Endothelial cell of umbilical vein (primary cell): ENCODE measurements at regions not wholly inside any gene's neighbourhood (a gene's known extent, or its start where the extent isn't known, plus 50 kb on each side); places are given as distances from the start of the nearest gene placed in this dataset.

Source experiments
- BruUV-seq: library from RNA; stranded (reverse); fragments of 400-500 nt; replicated peaks from 2 replicates; lab custom pipeline; 2021; lab: Mats Ljungman, UMichigan
- CTCF ChIA-PET: fragments of 300-600, 350-600 bp; sonication (Branson Sonifier 250); formaldehyde crosslinking; loops from one replicate; lab custom pipeline; 2021; ENCODE audit warnings: antibody characterized with exemption, inconsistent platforms; lab: Charles Lee
- POLR2A ChIA-PET: fragments of 300-600, 350-600 bp; sonication (Branson Sonifier 250); formaldehyde crosslinking; loops from one replicate; lab custom pipeline; 2021; ENCODE audit warnings: antibody characterized with exemption, inconsistent platforms; lab: Charles Lee
- DNase-seq: peaks from one replicate; pipeline ENCODE4 v3.0.0-alpha.2; 2011; ENCODE audit warnings: low read depth, low spot score
- FAIRE-seq: peaks from 2 replicates; lab custom pipeline; 2011; peaks lifted over from hg19 to GRCh38; lab: Jason Lieb, UNC
- H2AFZ ChIP-seq: 2 replicates; pipeline ENCODE4 v1.6.0; 2012; ENCODE audit warnings: low read depth, low read length, control low read depth, inconsistent platforms
- H3K27ac ChIP-seq: 2 replicates; pipeline ENCODE4 v1.5.1; 2011; ENCODE audit warnings: low read depth, mild to moderate bottlenecking, control low read depth, low read length, moderate library complexity; ENCODE audit not compliant: insufficient read depth
- H3K27me3 ChIP-seq, 2 experiments: 2 replicates each; pipeline versions ENCODE4 v1.6.0 to v1.6.1; 2011; ENCODE audit warnings: low read length in 2 of 2, mixed read lengths in 1 of 2; ENCODE audit not compliant: control insufficient read depth in 2 of 2, insufficient read depth in 2 of 2
- H3K36me3 ChIP-seq, 2 experiments: 2 replicates in 1 of 2; 3 replicates in 1 of 2; pipeline ENCODE4 v1.5.1; 2011; ENCODE audit warnings: low read length in 2 of 2, mild to moderate bottlenecking in 1 of 2, moderate library complexity in 1 of 2; ENCODE audit not compliant: control insufficient read depth in 2 of 2, insufficient read depth in 2 of 2; ENCODE audit errors: extremely low read depth in 1 of 2
- H3K4me1 ChIP-seq: 3 replicates; pipeline ENCODE4 v1.5.1; 2011; ENCODE audit warnings: mild to moderate bottlenecking, low read length; ENCODE audit not compliant: control insufficient read depth, insufficient read depth; ENCODE audit errors: extremely low read depth
- H3K4me2 ChIP-seq: 2 replicates; pipeline ENCODE4 v1.6.1; 2011; ENCODE audit warnings: low read length, control low read depth, mixed read lengths; ENCODE audit not compliant: insufficient read depth
- H3K4me3 ChIP-seq, 3 experiments: fragments of 200-600 bp in 1 of 3; sonication (generic), shearing (Covaris generic) in 1 of 3; replicated peaks in 1 of 3; 2 replicates each; pipeline ENCODE4 v1.5.1; 2011 to 2016; ENCODE audit warnings: control low read depth in 3 of 3, low read length in 3 of 3, mild to moderate bottlenecking in 2 of 3, inconsistent platforms in 1 of 3, low read depth in 1 of 3, moderate library complexity in 1 of 3; ENCODE audit not compliant: insufficient read depth in 1 of 3
- H3K79me2 ChIP-seq: 2 replicates; pipeline ENCODE4 v1.6.0; 2012; ENCODE audit warnings: low read length, inconsistent platforms; ENCODE audit not compliant: control insufficient read depth, insufficient read depth
- H3K9ac ChIP-seq: replicated peaks from 2 replicates; pipeline ENCODE3; 2011; ENCODE audit warnings: low read length, control low read depth; ENCODE audit not compliant: insufficient read depth; ENCODE audit errors: extremely low read depth
- H3K9me1 ChIP-seq: replicated peaks from 3 replicates; pipeline ENCODE4 v1.6.0; 2011; ENCODE audit warnings: mild to moderate bottlenecking, low read length; ENCODE audit not compliant: control insufficient read depth, insufficient read depth; ENCODE audit errors: extremely low read depth
- H3K9me3 ChIP-seq: replicated peaks from 2 replicates; pipeline ENCODE4 v1.5.1; 2012; ENCODE audit warnings: low read length, inconsistent platforms; ENCODE audit not compliant: control insufficient read depth, insufficient read depth
- H4K20me1 ChIP-seq: replicated peaks from 2 replicates; pipeline ENCODE3; 2011; ENCODE audit warnings: mild to moderate bottlenecking, low read length; ENCODE audit not compliant: control insufficient read depth, insufficient read depth; ENCODE audit errors: extremely low read depth
- CTCF ChIP-seq, 2 donors: IDR thresholded peaks; 1 replicate in 1 of 2; 2 replicates in 1 of 2; pipeline ENCODE4 v1.5.1; 2011; ENCODE audit warnings: low read length in 2 of 2, mild to moderate bottlenecking in 2 of 2, moderate library complexity in 2 of 2, control low read depth in 1 of 2, inconsistent platforms in 1 of 2, low read depth in 1 of 2; ENCODE audit not compliant: insufficient read depth in 1 of 2; ENCODE audit errors: extremely low read depth in 1 of 2
- EZH2 ChIP-seq: IDR thresholded peaks from 2 replicates; pipeline ENCODE4 v1.6.1; 2012; ENCODE audit warnings: borderline replicate concordance, low read depth, mild to moderate bottlenecking, moderate library complexity, low read length, inconsistent platforms; ENCODE audit not compliant: severe bottlenecking
- FOS ChIP-seq: IDR thresholded peaks from 2 replicates; pipeline ENCODE4 v1.6.1; 2011; ENCODE audit warnings: mild to moderate bottlenecking, low read length, moderate library complexity, borderline replicate concordance; ENCODE audit not compliant: insufficient read depth
- GATA2 ChIP-seq: IDR thresholded peaks from 2 replicates; pipeline ENCODE4 v1.7.0; 2011; ENCODE audit warnings: low read depth, mild to moderate bottlenecking, moderate library complexity, mixed read lengths, low read length; ENCODE audit not compliant: insufficient read length, insufficient read depth
- JUN ChIP-seq: IDR thresholded peaks from 2 replicates; pipeline ENCODE4 v1.6.1; 2011; ENCODE audit warnings: borderline replicate concordance, low read depth; ENCODE audit not compliant: insufficient read length, insufficient read depth
- MAX ChIP-seq: IDR thresholded peaks from 2 replicates; pipeline ENCODE4 v1.6.1; 2011; ENCODE audit not compliant: insufficient read depth, insufficient read length
- MYC ChIP-seq: IDR thresholded peaks from one replicate; pipeline ENCODE4 v1.6.1; 2011; ENCODE audit warnings: mild to moderate bottlenecking, low read depth, low read length
- POLR2A ChIP-seq: IDR thresholded peaks from 2 replicates; pipeline ENCODE4 v1.6.1; 2012; ENCODE audit warnings: low read depth, mild to moderate bottlenecking, control low read depth, low read length
- POLR2AphosphoS5 ChIP-seq: IDR thresholded peaks from 2 replicates; pipeline ENCODE4 v1.6.1; 2012; ENCODE audit warnings: low read depth, mild to moderate bottlenecking, control low read depth, low read length, moderate library complexity; ENCODE audit not compliant: insufficient read depth
- dilution Hi-C: fragments of 300-500 bp; cut with MboI; formaldehyde crosslinking; loops from one replicate; pipeline ENCODE4 v1.15.0; 2019; ENCODE audit warnings: low sequenced_read_pairs; ENCODE audit not compliant: extremely low pct_ligation_motif_present
- intact Hi-C: fragments of 100-400 bp; cut with micrococcal nuclease; formaldehyde crosslinking; loops from one replicate; pipeline ENCODE4 v1.10.0; 2022

DNA sequence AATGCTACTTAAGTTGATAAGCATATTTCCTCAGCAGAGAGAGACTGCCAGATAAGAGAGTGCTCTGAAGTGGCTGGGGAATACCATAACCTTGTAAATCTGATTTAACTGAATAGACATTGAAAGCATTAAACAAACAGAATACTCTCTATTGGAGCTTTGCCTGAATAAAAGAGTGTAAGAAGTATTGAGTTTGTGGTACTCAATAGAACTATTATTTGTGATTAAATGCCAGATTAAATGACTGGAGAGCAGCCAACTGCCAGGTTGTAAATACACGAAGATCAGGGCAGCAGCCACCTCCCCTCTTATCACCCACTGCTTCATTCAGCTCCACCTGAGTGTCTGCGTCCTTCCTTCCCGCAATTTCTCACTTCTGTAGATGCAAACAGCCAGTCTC is 373.6 kb downstream of the DCDC2C start:
- H2AFZ ChIP-seq: no peak overlapping the region
- CTCF ChIA-PET: no interaction called here
- no peaks in the 10 kb centered on the region for H3K27me3 ChIP-seq
- H3K36me3 ChIP-seq: no peaks in the 10 kb centered on the region
- H3K9ac ChIP-seq: no peak overlapping the region
- H3K4me1 ChIP-seq: no peaks in the 10 kb centered on the region
- TF ChIP-seq POLR2AphosphoS5 (no peak), EZH2 (no peak), CTCF (IDR thresholded peaks at IDR 0.05; ENCODE audit: extremely low read depth in 1 of 2, insufficient read depth in 1 of 2, low read depth in 1 of 2, low read length in 2 of 2) (no peak), POLR2A (no peak), MAX (no peak), GATA2 (no peak), FOS (no peak), MYC (no peak), JUN (no peak)
- no TSS peak for BruUV-seq
- no peaks in the 10 kb centered on the region for H4K20me1 ChIP-seq
- no peak overlapping the region for H3K27ac ChIP-seq
- POLR2A ChIA-PET: no interaction called here
- no peak overlapping the region for H3K4me2 ChIP-seq
- no peaks in the 10 kb centered on the region for H3K9me1 ChIP-seq
- intact Hi-C loops: no loop called here
- no peaks in the 10 kb centered on the region for H3K79me2 ChIP-seq
- DNase-seq: no peak
- H3K4me3 ChIP-seq: no peak overlapping the region
- H3K9me3 ChIP-seq: no peaks in the 10 kb centered on the region
- dilution Hi-C loops: no loop called here
- FAIRE-seq: no peak
